ENCODE measurements at regions not wholly inside any gene's neighbourhood (a gene's known extent, or its start where the extent isn't known, plus 50 kb on each side); places are given as distances from the start of the nearest gene placed in this dataset.

DNA sequence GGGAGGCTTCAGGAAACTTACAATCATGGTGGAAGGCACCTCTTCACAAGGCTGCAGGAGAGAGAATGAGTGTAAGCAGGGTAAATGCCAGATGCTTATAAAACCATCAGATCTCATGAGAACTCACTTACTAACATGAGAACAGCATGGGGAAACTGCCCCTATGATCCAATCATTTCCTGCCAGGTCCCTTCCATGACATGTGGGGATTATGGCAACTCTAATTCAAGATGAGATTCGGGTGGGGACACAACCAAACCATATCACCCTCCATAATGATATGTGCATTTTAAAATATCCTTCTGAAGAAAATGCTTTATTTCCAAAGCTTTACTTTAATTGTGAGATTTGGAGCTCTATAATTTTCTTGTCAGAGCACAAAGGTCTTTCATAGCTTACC lies 154.1 kb upstream of the CENPW start:
- Histone ChIP-seq H4K20me1 (ENCODE audit: insufficient read depth, low read length) (no peaks in the 10 kb centered on the region), H3K4me2 (ENCODE audit: low read length) (no peak overlapping the region), H3K9ac (ENCODE audit: low read length) (no peak overlapping the region), H3K9me3 (ENCODE audit: low read length) (no peaks in the 10 kb centered on the region), H3K36me3 (ENCODE audit: insufficient read depth, low read length) (no peaks in the 10 kb centered on the region), H2AFZ (ENCODE audit: low read length) (no peak overlapping the region), H3K79me2 (ENCODE audit: insufficient read depth, low read length) (no peaks in the 10 kb centered on the region), H3K27ac (ENCODE audit: low read depth, low read length, poor library complexity, severe bottlenecking) (no peak overlapping the region), H3F3A (ENCODE audit: insufficient read depth, low read length) (no peaks in the 10 kb centered on the region), H3K27me3 (ENCODE audit: insufficient read depth, low read length) (no peaks in the 10 kb centered on the region), H3K4me1 (ENCODE audit: insufficient read depth, low read length, severe bottlenecking) (no peaks in the 10 kb centered on the region), H3K4me3 (ENCODE audit: low read depth, low read length, poor library complexity, severe bottlenecking) (no peak overlapping the region), H3K9me2 (ENCODE audit: low read depth, low read length) (no peaks in the 10 kb centered on the region)
- TF ChIP-seq, protein P1, sequence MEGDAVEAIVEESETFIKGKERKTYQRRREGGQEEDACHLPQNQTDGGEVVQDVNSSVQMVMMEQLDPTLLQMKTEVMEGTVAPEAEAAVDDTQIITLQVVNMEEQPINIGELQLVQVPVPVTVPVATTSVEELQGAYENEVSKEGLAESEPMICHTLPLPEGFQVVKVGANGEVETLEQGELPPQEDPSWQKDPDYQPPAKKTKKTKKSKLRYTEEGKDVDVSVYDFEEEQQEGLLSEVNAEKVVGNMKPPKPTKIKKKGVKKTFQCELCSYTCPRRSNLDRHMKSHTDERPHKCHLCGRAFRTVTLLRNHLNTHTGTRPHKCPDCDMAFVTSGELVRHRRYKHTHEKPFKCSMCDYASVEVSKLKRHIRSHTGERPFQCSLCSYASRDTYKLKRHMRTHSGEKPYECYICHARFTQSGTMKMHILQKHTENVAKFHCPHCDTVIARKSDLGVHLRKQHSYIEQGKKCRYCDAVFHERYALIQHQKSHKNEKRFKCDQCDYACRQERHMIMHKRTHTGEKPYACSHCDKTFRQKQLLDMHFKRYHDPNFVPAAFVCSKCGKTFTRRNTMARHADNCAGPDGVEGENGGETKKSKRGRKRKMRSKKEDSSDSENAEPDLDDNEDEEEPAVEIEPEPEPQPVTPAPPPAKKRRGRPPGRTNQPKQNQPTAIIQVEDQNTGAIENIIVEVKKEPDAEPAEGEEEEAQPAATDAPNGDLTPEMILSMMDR (IDR thresholded peaks at IDR 0.05; ENCODE audit: low read length): no peak
- TF ChIP-seq EZH2 (IDR thresholded peaks at IDR 0.05; ENCODE audit: borderline replicate concordance, low read length): no peak

DNA sequence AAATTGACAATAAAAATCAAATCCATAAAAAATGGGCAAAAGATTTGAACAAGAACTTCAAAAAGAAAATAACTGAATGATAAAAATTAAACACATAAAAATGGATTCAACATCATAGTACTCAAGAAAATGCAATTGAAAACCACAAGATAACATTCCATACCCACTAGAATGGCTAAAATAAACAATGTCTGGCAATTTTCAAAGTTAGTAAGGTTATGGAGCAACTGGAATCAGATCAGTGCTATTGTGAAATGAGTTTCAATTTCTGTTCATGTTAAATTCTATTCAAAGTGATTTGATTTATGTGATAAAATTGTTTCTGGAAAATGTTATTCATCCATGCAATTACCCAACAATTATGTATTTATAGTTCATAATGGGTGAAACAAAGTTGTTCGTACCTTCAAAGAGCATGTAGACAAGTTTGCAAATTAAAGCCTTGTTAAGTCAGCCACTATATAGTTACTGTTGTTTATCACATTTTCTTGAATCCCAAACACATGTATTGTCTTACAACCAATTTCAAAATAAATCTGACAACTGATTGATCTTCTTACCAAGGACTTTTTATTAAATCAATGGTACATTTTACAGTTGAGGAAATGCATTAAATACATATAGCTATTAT lies 151.5 kb upstream of the CENPW start:
- Histone ChIP-seq H3K4me2 (ENCODE audit: low read length) (no peak overlapping the region), H3K27ac (ENCODE audit: low read depth, low read length, poor library complexity, severe bottlenecking) (no peak overlapping the region), H3K79me2 (ENCODE audit: insufficient read depth, low read length) (no peaks in the 10 kb centered on the region), H3K36me3 (ENCODE audit: insufficient read depth, low read length) (no peaks in the 10 kb centered on the region), H4K20me1 (ENCODE audit: insufficient read depth, low read length) (no peaks in the 10 kb centered on the region), H3K9ac (ENCODE audit: low read length) (no peak overlapping the region), H2AFZ (ENCODE audit: low read length) (no peak overlapping the region), H3F3A (ENCODE audit: insufficient read depth, low read length) (no peaks in the 10 kb centered on the region), H3K4me3 (ENCODE audit: low read depth, low read length, poor library complexity, severe bottlenecking) (no peak overlapping the region), H3K4me1 (ENCODE audit: insufficient read depth, low read length, severe bottlenecking) (no peaks in the 10 kb centered on the region), H3K27me3 (ENCODE audit: insufficient read depth, low read length) (no peaks in the 10 kb centered on the region), H3K9me2 (ENCODE audit: low read depth, low read length) (no peaks in the 10 kb centered on the region), H3K9me3 (ENCODE audit: low read length) (no peaks in the 10 kb centered on the region)
- TF ChIP-seq, protein P1 (IDR thresholded peaks at IDR 0.05; ENCODE audit: low read length): no peak
- no peak for TF ChIP-seq EZH2 (IDR thresholded peaks at IDR 0.05; ENCODE audit: borderline replicate concordance, low read length)

DNA sequence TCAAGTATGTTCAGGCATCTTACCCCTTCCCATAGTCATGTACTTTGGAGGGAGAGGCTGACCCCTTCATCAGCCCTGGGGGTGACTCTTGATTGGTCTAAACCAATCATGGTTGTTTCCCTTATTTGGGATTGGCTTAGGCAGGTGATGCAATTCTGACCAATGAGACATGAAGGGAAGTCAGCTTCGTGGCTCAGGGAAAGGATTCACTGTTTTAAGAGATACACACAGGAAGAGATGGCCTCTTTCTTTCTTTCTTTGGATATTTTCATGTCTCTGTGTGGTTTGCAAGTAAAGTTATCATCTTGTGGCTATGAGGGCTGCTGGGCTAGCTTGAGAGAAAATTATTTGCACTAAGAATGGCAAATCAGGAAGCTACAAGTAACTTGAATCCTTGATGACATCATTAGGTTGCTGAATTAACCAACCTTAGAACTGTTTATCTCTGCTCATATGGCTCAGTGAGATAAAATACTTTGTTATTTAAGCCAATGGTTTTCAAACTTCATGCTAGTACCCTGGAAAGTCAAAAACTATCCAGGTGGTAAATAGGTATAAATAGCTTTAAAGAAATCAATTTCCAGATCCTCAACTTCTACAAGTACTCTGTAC lies 144.2 kb upstream of the CENPW start:
- no peak overlapping the region for H3K9ac ChIP-seq (ENCODE audit: low read length)
- no peak overlapping the region for H3K27ac ChIP-seq (ENCODE audit: low read depth, low read length, poor library complexity, severe bottlenecking)
- no peak overlapping the region for H2AFZ ChIP-seq (ENCODE audit: low read length)
- no peak for TF ChIP-seq EZH2 (IDR thresholded peaks at IDR 0.05; ENCODE audit: borderline replicate concordance, low read length)
- TF ChIP-seq, protein P1 (IDR thresholded peaks at IDR 0.05; ENCODE audit: low read length): no peak
- H3K4me3 ChIP-seq (ENCODE audit: low read depth, low read length, poor library complexity, severe bottlenecking): no peak overlapping the region
- no peaks in the 10 kb centered on the region for H3K36me3 ChIP-seq (ENCODE audit: insufficient read depth, low read length)
- no peak overlapping the region for H3K4me2 ChIP-seq (ENCODE audit: low read length)
- no peaks in the 10 kb centered on the region for H3K9me2 ChIP-seq (ENCODE audit: low read depth, low read length)
- H3F3A ChIP-seq (ENCODE audit: insufficient read depth, low read length): no peaks in the 10 kb centered on the region
- no peaks in the 10 kb centered on the region for H3K9me3 ChIP-seq (ENCODE audit: low read length)
- H3K27me3 ChIP-seq (ENCODE audit: insufficient read depth, low read length): no peaks in the 10 kb centered on the region
- no peaks in the 10 kb centered on the region for H3K4me1 ChIP-seq (ENCODE audit: insufficient read depth, low read length, severe bottlenecking)
- H4K20me1 ChIP-seq (ENCODE audit: insufficient read depth, low read length): no peaks in the 10 kb centered on the region
- H3K79me2 ChIP-seq (ENCODE audit: insufficient read depth, low read length): no peaks in the 10 kb centered on the region

Data from OCI-LY1 (cell line).